H1 (cell line): ENCODE measurements at regions not wholly inside any gene's neighbourhood (a gene's known extent, or its start where the extent isn't known, plus 50 kb on each side); places are given as distances from the start of the nearest gene placed in this dataset.

Experiments used
- RNF2 ChIP-seq: fragments of 200-900, 300-1000 bp; sonication (generic); IDR thresholded peaks from 2 replicates; pipeline ENCODE4 v1.7.1; 2016; ENCODE audit warnings: borderline replicate concordance, low read depth, mild to moderate bottlenecking, antibody characterized with exemption, low read length; ENCODE audit not compliant: poor library complexity, severe bottlenecking; ENCODE audit errors: missing control alignments
- TF ChIP-seq, protein P1 (sequence below): IDR thresholded peaks from 2 replicates; pipeline ENCODE4 v1.6.1; 2012; ENCODE audit warnings: inconsistent platforms

DNA sequence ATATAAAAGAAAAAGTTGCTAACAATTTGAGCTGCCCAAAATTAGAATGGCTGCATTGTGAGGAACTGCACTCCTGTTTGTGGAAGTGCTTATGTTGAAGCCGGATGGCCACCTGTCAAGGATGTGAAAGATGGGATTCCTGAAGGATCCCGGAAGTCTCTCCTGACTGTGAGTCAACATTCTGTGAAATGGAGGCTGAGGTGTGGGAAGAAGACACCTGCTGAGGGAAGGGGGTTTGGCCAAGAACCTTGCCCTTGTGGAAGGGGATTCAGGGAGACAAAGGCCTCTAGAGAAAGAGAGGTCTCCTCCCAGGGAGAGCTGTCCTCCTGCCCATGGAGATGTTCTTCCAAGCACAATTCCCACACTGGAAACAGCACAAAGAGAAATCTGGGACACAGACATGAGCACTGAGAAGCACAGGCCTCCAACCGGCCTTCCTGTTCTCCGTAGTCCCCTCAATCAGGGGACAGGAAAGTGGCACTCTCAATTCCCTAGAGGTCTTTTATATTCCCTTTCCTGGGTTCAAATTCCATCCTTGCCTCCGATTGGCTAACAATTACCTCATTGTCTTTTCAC, 70.5 kb downstream of the CD2 start (continued):
- no peak for TF ChIP-seq RNF2
- TF ChIP-seq, protein P1, sequence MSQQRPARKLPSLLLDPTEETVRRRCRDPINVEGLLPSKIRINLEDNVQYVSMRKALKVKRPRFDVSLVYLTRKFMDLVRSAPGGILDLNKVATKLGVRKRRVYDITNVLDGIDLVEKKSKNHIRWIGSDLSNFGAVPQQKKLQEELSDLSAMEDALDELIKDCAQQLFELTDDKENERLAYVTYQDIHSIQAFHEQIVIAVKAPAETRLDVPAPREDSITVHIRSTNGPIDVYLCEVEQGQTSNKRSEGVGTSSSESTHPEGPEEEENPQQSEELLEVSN: no peak
